ENCODE measurements at regions not wholly inside any gene's neighbourhood (a gene's known extent, or its start where the extent isn't known, plus 50 kb on each side); places are given as distances from the start of the nearest gene placed in this dataset.
A peak's percentile ranks its signal among the peaks of the same experiment; 100 is the strongest.
"Not testable (repeated sequence)": the region's sequence is repeated elsewhere in the genome, so short reads cannot be mapped to it uniquely, and the experiment has no call there.

- peaks cover 3% of the 10 kb centered on the region for H3K9me3 ChIP-seq (replicated peaks; ENCODE audit: control insufficient read depth, low read depth, low read length)
- H3K27ac ChIP-seq (ENCODE audit: low read length): no peak overlapping the region
- DNase-seq: no peak
- no peaks in the 10 kb centered on the region for H3K4me1 ChIP-seq (ENCODE audit: control insufficient read depth, insufficient read depth, low read length)
- WGBS (ENCODE audit: insufficient coverage): no CpG with 5 or more reads among the region's 2 CpGs
- H3K4me3 ChIP-seq (ENCODE audit: low read length): no peak overlapping the region
- no peaks in the 10 kb centered on the region for H3K36me3 ChIP-seq (ENCODE audit: control insufficient read depth, insufficient read depth, low read length)
- H3K27me3 ChIP-seq (ENCODE audit: control insufficient read depth, insufficient read depth, low read length): no peaks in the 10 kb centered on the region
Measured at GRCh38 chr2:51790854-51791253, 758.9 kb upstream of the NRXN1 start.

GRCh38 chr2:51789918-51790317, 758.0 kb upstream of the NRXN1 start:
- Histone ChIP-seq H3K36me3 (ENCODE audit: control insufficient read depth, insufficient read depth, low read length) (no peaks in the 10 kb centered on the region), H3K9me3 (replicated peaks; ENCODE audit: control insufficient read depth, low read depth, low read length) (peaks cover 3% of the 10 kb centered on the region), H3K27ac (ENCODE audit: low read length) (no peak overlapping the region), H3K4me1 (ENCODE audit: control insufficient read depth, insufficient read depth, low read length) (no peaks in the 10 kb centered on the region), H3K27me3 (ENCODE audit: control insufficient read depth, insufficient read depth, low read length) (no peaks in the 10 kb centered on the region), H3K4me3 (ENCODE audit: low read length) (no peak overlapping the region)
- WGBS (ENCODE audit: insufficient coverage): no CpG with 5 or more reads among the region's 2 CpGs
- DNase-seq: peak; percentile 11

- Histone ChIP-seq H3K27ac (ENCODE audit: low read length) (peak overlapping the region; percentile 62), H3K36me3 (ENCODE audit: control insufficient read depth, insufficient read depth, low read length) (no peaks in the 10 kb centered on the region), H3K4me1 (ENCODE audit: control insufficient read depth, insufficient read depth, low read length) (peaks cover 3% of the 10 kb centered on the region), H3K4me3 (ENCODE audit: low read length) (no peak overlapping the region), H3K27me3 (ENCODE audit: control insufficient read depth, insufficient read depth, low read length) (no peaks in the 10 kb centered on the region), H3K9me3 (replicated peaks; ENCODE audit: control insufficient read depth, low read depth, low read length) (no peaks in the 10 kb centered on the region)
- WGBS (ENCODE audit: insufficient coverage): 23% methylated on average over 2 of the region's 6 CpGs
- peak; percentile 95 for DNase-seq
Measured at GRCh38 chr2:51782921-51783765, 751.2 kb upstream of the NRXN1 start.

- Histone ChIP-seq H3K27ac (ENCODE audit: low read length) (no peak overlapping the region), H3K36me3 (ENCODE audit: control insufficient read depth, insufficient read depth, low read length) (no peaks in the 10 kb centered on the region), H3K4me3 (ENCODE audit: low read length) (no peak overlapping the region), H3K27me3 (ENCODE audit: control insufficient read depth, insufficient read depth, low read length) (no peaks in the 10 kb centered on the region), H3K9me3 (replicated peaks; ENCODE audit: control insufficient read depth, low read depth, low read length) (no peaks in the 10 kb centered on the region), H3K4me1 (ENCODE audit: control insufficient read depth, insufficient read depth, low read length) (peaks cover 3% of the 10 kb centered on the region)
- DNase-seq: no peak
- WGBS (ENCODE audit: insufficient coverage): 89% methylated on average over 2 of the region's 4 CpGs
Measured at GRCh38 chr2:51781691-51782090, 749.8 kb upstream of the NRXN1 start.

- no peaks in the 10 kb centered on the region for H3K36me3 ChIP-seq (ENCODE audit: control insufficient read depth, insufficient read depth, low read length)
- no peak for DNase-seq
- no peak overlapping the region for H3K27ac ChIP-seq (ENCODE audit: low read length)
- H3K4me3 ChIP-seq (ENCODE audit: low read length): no peak overlapping the region
- H3K4me1 ChIP-seq (ENCODE audit: control insufficient read depth, insufficient read depth, low read length): peaks cover 3% of the 10 kb centered on the region
- 96% methylated on average over 24 of the region's 26 CpGs for WGBS (ENCODE audit: insufficient coverage)
- no peaks in the 10 kb centered on the region for H3K9me3 ChIP-seq (replicated peaks; ENCODE audit: control insufficient read depth, low read depth, low read length)
- H3K27me3 ChIP-seq (ENCODE audit: control insufficient read depth, insufficient read depth, low read length): no peaks in the 10 kb centered on the region
Measured at GRCh38 chr2:51780353-51780752, 748.4 kb upstream of the NRXN1 start.

GRCh38 chr2:51779723-51780122, 747.8 kb upstream of the NRXN1 start:
- 89% methylated on average over 5 of the region's 7 CpGs for WGBS (ENCODE audit: insufficient coverage)
- H3K36me3 ChIP-seq (ENCODE audit: control insufficient read depth, insufficient read depth, low read length); DNase-seq; H3K4me1 ChIP-seq (ENCODE audit: control insufficient read depth, insufficient read depth, low read length); H3K27ac ChIP-seq (ENCODE audit: low read length); H3K4me3 ChIP-seq (ENCODE audit: low read length); H3K9me3 ChIP-seq (replicated peaks; ENCODE audit: control insufficient read depth, low read depth, low read length); H3K27me3 ChIP-seq (ENCODE audit: control insufficient read depth, insufficient read depth, low read length): not testable (repeated sequence)

GRCh38 chr2:51778806-51779205, 746.9 kb upstream of the NRXN1 start:
- Histone ChIP-seq H3K9me3 (replicated peaks; ENCODE audit: control insufficient read depth, low read depth, low read length) (peaks cover 3% of the 10 kb centered on the region), H3K36me3 (ENCODE audit: control insufficient read depth, insufficient read depth, low read length) (no peaks in the 10 kb centered on the region), H3K4me1 (ENCODE audit: control insufficient read depth, insufficient read depth, low read length) (peaks cover 3% of the 10 kb centered on the region), H3K27me3 (ENCODE audit: control insufficient read depth, insufficient read depth, low read length) (no peaks in the 10 kb centered on the region), H3K4me3 (ENCODE audit: low read length) (no peak overlapping the region), H3K27ac (ENCODE audit: low read length) (no peak overlapping the region)
- DNase-seq: peak; percentile 85
- WGBS (ENCODE audit: insufficient coverage): no CpG with 5 or more reads among the region's 3 CpGs

- not testable (repeated sequence) for H3K4me1 ChIP-seq (ENCODE audit: control insufficient read depth, insufficient read depth, low read length); DNase-seq; H3K27me3 ChIP-seq (ENCODE audit: control insufficient read depth, insufficient read depth, low read length); H3K27ac ChIP-seq (ENCODE audit: low read length); H3K9me3 ChIP-seq (replicated peaks; ENCODE audit: control insufficient read depth, low read depth, low read length); H3K36me3 ChIP-seq (ENCODE audit: control insufficient read depth, insufficient read depth, low read length); H3K4me3 ChIP-seq (ENCODE audit: low read length)
- 92% methylated on average over 12 of the region's 12 CpGs for WGBS (ENCODE audit: insufficient coverage)
Measured at GRCh38 chr2:51774606-51775005, 742.7 kb upstream of the NRXN1 start.

GRCh38 chr2:51760441-51760840, 728.5 kb upstream of the NRXN1 start:
- Histone ChIP-seq H3K36me3 (ENCODE audit: control insufficient read depth, insufficient read depth, low read length) (no peaks in the 10 kb centered on the region), H3K27me3 (ENCODE audit: control insufficient read depth, insufficient read depth, low read length) (no peaks in the 10 kb centered on the region), H3K27ac (ENCODE audit: low read length) (no peak overlapping the region), H3K4me3 (ENCODE audit: low read length) (no peak overlapping the region), H3K4me1 (ENCODE audit: control insufficient read depth, insufficient read depth, low read length) (no peaks in the 10 kb centered on the region), H3K9me3 (replicated peaks; ENCODE audit: control insufficient read depth, low read depth, low read length) (no peaks in the 10 kb centered on the region)
- no peak for DNase-seq

GRCh38 chr2:51758081-51758480, 726.1 kb upstream of the NRXN1 start:
- no peaks in the 10 kb centered on the region for H3K27me3 ChIP-seq (ENCODE audit: control insufficient read depth, insufficient read depth, low read length)
- no peaks in the 10 kb centered on the region for H3K36me3 ChIP-seq (ENCODE audit: control insufficient read depth, insufficient read depth, low read length)
- no peak overlapping the region for H3K27ac ChIP-seq (ENCODE audit: low read length)
- no CpG with 5 or more reads among the region's 1 CpG for WGBS (ENCODE audit: insufficient coverage)
- no peaks in the 10 kb centered on the region for H3K4me1 ChIP-seq (ENCODE audit: control insufficient read depth, insufficient read depth, low read length)
- H3K4me3 ChIP-seq (ENCODE audit: low read length): no peak overlapping the region
- H3K9me3 ChIP-seq (replicated peaks; ENCODE audit: control insufficient read depth, low read depth, low read length): no peaks in the 10 kb centered on the region
- no peak for DNase-seq

- no peaks in the 10 kb centered on the region for H3K27me3 ChIP-seq (ENCODE audit: control insufficient read depth, insufficient read depth, low read length)
- DNase-seq: no peak
- no peaks in the 10 kb centered on the region for H3K9me3 ChIP-seq (replicated peaks; ENCODE audit: control insufficient read depth, low read depth, low read length)
- no peaks in the 10 kb centered on the region for H3K4me1 ChIP-seq (ENCODE audit: control insufficient read depth, insufficient read depth, low read length)
- no peaks in the 10 kb centered on the region for H3K36me3 ChIP-seq (ENCODE audit: control insufficient read depth, insufficient read depth, low read length)
- H3K4me3 ChIP-seq (ENCODE audit: low read length): no peak overlapping the region
- H3K27ac ChIP-seq (ENCODE audit: low read length): no peak overlapping the region
- no CpG with 5 or more reads among the region's 1 CpG for WGBS (ENCODE audit: insufficient coverage)
Measured at GRCh38 chr2:51734115-51734514, 702.2 kb upstream of the NRXN1 start.

Data from muscle of leg (tissue), 3 donors.